Adipocyte (in vitro differentiated cells): ENCODE measurements at regions not wholly inside any gene's neighbourhood (a gene's known extent, or its start where the extent isn't known, plus 50 kb on each side); places are given as distances from the start of the nearest gene placed in this dataset.
A peak's percentile ranks its signal among the peaks of the same experiment; 100 is the strongest.
"Not testable (repeated sequence)": the region's sequence is repeated elsewhere in the genome, so short reads cannot be mapped to it uniquely, and the experiment has no call there.

Experiments
- DNase-seq: peaks from one replicate; pipeline ENCODE4 v3.0.0-alpha.2; 2015; ENCODE audit warnings: low read depth
- H3K27me3 ChIP-seq: replicated peaks from 2 replicates; pipeline ENCODE4 v1.7.0; 2013; ENCODE audit warnings: mild to moderate bottlenecking, low read length, moderate library complexity; ENCODE audit not compliant: control insufficient read depth, insufficient read depth
- H3K36me3 ChIP-seq: 2 replicates; pipeline ENCODE4 v1.7.0; 2013; ENCODE audit warnings: low read length, mild to moderate bottlenecking, moderate library complexity; ENCODE audit not compliant: control insufficient read depth, insufficient read depth, severe bottlenecking
- H3K4me1 ChIP-seq: 2 replicates; pipeline ENCODE4 v1.7.0; 2013; ENCODE audit warnings: mild to moderate bottlenecking, low read length, moderate library complexity; ENCODE audit not compliant: control insufficient read depth, insufficient read depth
- H3K4me3 ChIP-seq: 2 replicates; pipeline ENCODE4 v1.7.0; 2013; ENCODE audit warnings: mild to moderate bottlenecking, low read length, moderate library complexity
- H3K9ac ChIP-seq: 2 replicates; pipeline ENCODE4 v1.7.0; 2013; ENCODE audit warnings: mild to moderate bottlenecking, low read length, moderate library complexity
- H3K9me3 ChIP-seq: 2 replicates; pipeline ENCODE4 v1.7.0; 2013; ENCODE audit warnings: mild to moderate bottlenecking, low read length, moderate library complexity; ENCODE audit not compliant: control insufficient read depth

GRCh38 chr4:110326426-110326825 lies 128.0 kb upstream of the ELOVL6 start:
- H3K4me3 ChIP-seq, DNase-seq, H3K27me3 ChIP-seq, H3K9me3 ChIP-seq, H3K4me1 ChIP-seq, H3K36me3 ChIP-seq, H3K9ac ChIP-seq: not testable (repeated sequence)

- Histone ChIP-seq H3K9ac (no peak overlapping the region), H3K27me3 (no peaks in the 10 kb centered on the region), H3K4me3 (no peak overlapping the region), H3K36me3 (no peaks in the 10 kb centered on the region), H3K4me1 (peaks cover 11% of the 10 kb centered on the region), H3K9me3 (no peaks in the 10 kb centered on the region)
- no peak for DNase-seq
Measured at GRCh38 chr4:110310795-110311194, 112.4 kb upstream of the ELOVL6 start.

- peaks cover 11% of the 10 kb centered on the region for H3K4me1 ChIP-seq
- no peaks in the 10 kb centered on the region for H3K9me3 ChIP-seq
- H3K4me3 ChIP-seq: no peak overlapping the region
- no peaks in the 10 kb centered on the region for H3K36me3 ChIP-seq
- no peak overlapping the region for H3K9ac ChIP-seq
- no peaks in the 10 kb centered on the region for H3K27me3 ChIP-seq
- DNase-seq: peak; percentile 79
Measured at GRCh38 chr4:110309675-110310074, 111.3 kb upstream of the ELOVL6 start.

- peak; percentile 34 for DNase-seq
- H3K4me3 ChIP-seq: no peak overlapping the region
- H3K27me3 ChIP-seq: no peaks in the 10 kb centered on the region
- H3K4me1 ChIP-seq: peaks cover 11% of the 10 kb centered on the region
- H3K9ac ChIP-seq: no peak overlapping the region
- no peaks in the 10 kb centered on the region for H3K36me3 ChIP-seq
- H3K9me3 ChIP-seq: no peaks in the 10 kb centered on the region
Measured at GRCh38 chr4:110306303-110306702, 107.9 kb upstream of the ELOVL6 start.

- Histone ChIP-seq H3K4me3 (no peak overlapping the region), H3K36me3 (no peaks in the 10 kb centered on the region), H3K9me3 (no peaks in the 10 kb centered on the region), H3K27me3 (no peaks in the 10 kb centered on the region), H3K4me1 (peaks cover 11% of the 10 kb centered on the region), H3K9ac (no peak overlapping the region)
- DNase-seq: no peak
Measured at GRCh38 chr4:110305455-110305854, 107.0 kb upstream of the ELOVL6 start.

- DNase-seq: no peak
- peaks cover 21% of the 10 kb centered on the region for H3K27me3 ChIP-seq
- H3K9ac ChIP-seq: no peak overlapping the region
- no peaks in the 10 kb centered on the region for H3K36me3 ChIP-seq
- H3K9me3 ChIP-seq: no peaks in the 10 kb centered on the region
- no peak overlapping the region for H3K4me3 ChIP-seq
- H3K4me1 ChIP-seq: no peaks in the 10 kb centered on the region
Measured at GRCh38 chr4:110296892-110297291, 98.5 kb upstream of the ELOVL6 start.

- no peaks in the 10 kb centered on the region for H3K4me1 ChIP-seq
- H3K9ac ChIP-seq: no peak overlapping the region
- H3K36me3 ChIP-seq: no peaks in the 10 kb centered on the region
- H3K27me3 ChIP-seq: peaks cover 21% of the 10 kb centered on the region
- peak; percentile 37 for DNase-seq
- no peak overlapping the region for H3K4me3 ChIP-seq
- no peaks in the 10 kb centered on the region for H3K9me3 ChIP-seq
Measured at GRCh38 chr4:110294165-110294564, 95.8 kb upstream of the ELOVL6 start.

GRCh38 chr4:110292994-110293744 lies 94.8 kb upstream of the ELOVL6 start:
- Histone ChIP-seq H3K4me3 (no peak overlapping the region), H3K9ac (no peak overlapping the region), H3K4me1 (no peaks in the 10 kb centered on the region), H3K36me3 (no peaks in the 10 kb centered on the region), H3K27me3 (peaks cover 24% of the 10 kb centered on the region), H3K9me3 (no peaks in the 10 kb centered on the region)
- no peak for DNase-seq

GRCh38 chr4:110290511-110290910 lies 92.1 kb upstream of the ELOVL6 start:
- Histone ChIP-seq H3K36me3 (no peaks in the 10 kb centered on the region), H3K4me1 (peaks cover 10% of the 10 kb centered on the region), H3K9ac (no peak overlapping the region), H3K4me3 (no peak overlapping the region), H3K9me3 (no peaks in the 10 kb centered on the region), H3K27me3 (peaks cover 12% of the 10 kb centered on the region)
- no peak for DNase-seq

- no peak overlapping the region for H3K9ac ChIP-seq
- no peaks in the 10 kb centered on the region for H3K36me3 ChIP-seq
- peaks cover 10% of the 10 kb centered on the region for H3K4me1 ChIP-seq
- DNase-seq: no peak
- no peaks in the 10 kb centered on the region for H3K9me3 ChIP-seq
- H3K27me3 ChIP-seq: peaks cover 7% of the 10 kb centered on the region
- H3K4me3 ChIP-seq: no peak overlapping the region
Measured at GRCh38 chr4:110289601-110290100, 91.2 kb upstream of the ELOVL6 start.

- Histone ChIP-seq H3K4me1 (peaks cover 10% of the 10 kb centered on the region), H3K4me3 (no peak overlapping the region), H3K9ac (no peak overlapping the region), H3K27me3 (peaks cover 4% of the 10 kb centered on the region), H3K36me3 (no peaks in the 10 kb centered on the region), H3K9me3 (no peaks in the 10 kb centered on the region)
- peak; percentile 94 for DNase-seq
Measured at GRCh38 chr4:110287130-110287529, 88.7 kb upstream of the ELOVL6 start.

- no peaks in the 10 kb centered on the region for H3K4me1 ChIP-seq
- DNase-seq: no peak
- H3K9me3 ChIP-seq: no peaks in the 10 kb centered on the region
- H3K27me3 ChIP-seq: no peaks in the 10 kb centered on the region
- no peak overlapping the region for H3K9ac ChIP-seq
- no peaks in the 10 kb centered on the region for H3K36me3 ChIP-seq
- H3K4me3 ChIP-seq: no peak overlapping the region
Measured at GRCh38 chr4:110278127-110278526, 79.7 kb upstream of the ELOVL6 start.
